Heart left ventricle (tissue), 13 donors: ENCODE measurements at regions not wholly inside any gene's neighbourhood (a gene's known extent, or its start where the extent isn't known, plus 50 kb on each side); places are given as distances from the start of the nearest gene placed in this dataset.

Experiments
- POLR2A ChIP-seq, 2 donors: fragments of 450-650 bp; IDR thresholded peaks; one replicate each; pipeline ENCODE4 v1.6.1; 2017; ENCODE audit warnings: antibody characterized with exemption in 2 of 2, mild to moderate bottlenecking in 2 of 2, moderate library complexity in 2 of 2
- TF ChIP-seq, protein P1 (sequence below), 12 donors: fragments of 200-600 bp; sonication (generic) in 4 of 12; IDR thresholded peaks; one replicate each; pipeline versions ENCODE4 v1.5.0 to v1.8.0; 2018 to 2022; ENCODE audit warnings: antibody characterized with exemption in 12 of 12, mild to moderate bottlenecking in 5 of 12
- donor health status: ischemic (EF 13 %, LVEDD 7.1; RV severe dilation, severe dysfunction).
- donor health status: DM: no; HTN: yes; CAD: no.
- donor health status: DM: no; HTN: no; CAD: no.
- donor health status: ischemic (EF 25% LVEDD 6.9; RV normal size, moderate dysfunction).
- donor health status: ischemic (EF 25% LVEDD 5.7; RV mildly dilated, moderate dysfunction).
- donor health status: ischemic (EF 35%, LVEDD 5.7; RV mildly dilated, moderate dysfunction).
- donor health status: nonischemic (EF 11% LVEDD 7.7; RV severe dilation, severe dysfunction).
- donor health status: DM: yes; HTN: yes; CAD: no.
- donor health status: PGD.
- donor health status: ischemic (EF 29% LVEDD 5.4; RV normal size, mild dysfunction).
- donor health status: nonischemic (EF 23%, LVEDD 6.1; RV moderate dilation, normal function).

DNA sequence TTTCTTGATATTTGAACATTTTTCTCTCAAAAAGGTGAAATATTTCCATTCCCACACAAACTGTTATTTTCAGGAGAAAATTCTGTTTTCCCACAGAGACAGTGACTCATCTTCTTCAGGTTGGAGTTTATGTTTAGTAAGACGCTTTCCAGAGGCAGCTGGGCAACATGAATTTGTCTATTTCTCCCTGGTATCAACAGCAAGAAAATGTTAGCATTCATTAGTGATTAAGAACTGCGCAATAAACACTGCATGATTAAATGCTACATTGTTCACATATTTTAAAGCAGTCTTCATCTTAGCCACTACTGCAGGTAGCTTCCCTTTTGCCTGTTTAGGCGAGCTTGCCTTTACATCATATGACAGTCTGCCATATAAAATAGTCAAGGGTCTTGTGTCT is 295.7 kb downstream of the C6orf118 start:
- TF ChIP-seq, protein P1, sequence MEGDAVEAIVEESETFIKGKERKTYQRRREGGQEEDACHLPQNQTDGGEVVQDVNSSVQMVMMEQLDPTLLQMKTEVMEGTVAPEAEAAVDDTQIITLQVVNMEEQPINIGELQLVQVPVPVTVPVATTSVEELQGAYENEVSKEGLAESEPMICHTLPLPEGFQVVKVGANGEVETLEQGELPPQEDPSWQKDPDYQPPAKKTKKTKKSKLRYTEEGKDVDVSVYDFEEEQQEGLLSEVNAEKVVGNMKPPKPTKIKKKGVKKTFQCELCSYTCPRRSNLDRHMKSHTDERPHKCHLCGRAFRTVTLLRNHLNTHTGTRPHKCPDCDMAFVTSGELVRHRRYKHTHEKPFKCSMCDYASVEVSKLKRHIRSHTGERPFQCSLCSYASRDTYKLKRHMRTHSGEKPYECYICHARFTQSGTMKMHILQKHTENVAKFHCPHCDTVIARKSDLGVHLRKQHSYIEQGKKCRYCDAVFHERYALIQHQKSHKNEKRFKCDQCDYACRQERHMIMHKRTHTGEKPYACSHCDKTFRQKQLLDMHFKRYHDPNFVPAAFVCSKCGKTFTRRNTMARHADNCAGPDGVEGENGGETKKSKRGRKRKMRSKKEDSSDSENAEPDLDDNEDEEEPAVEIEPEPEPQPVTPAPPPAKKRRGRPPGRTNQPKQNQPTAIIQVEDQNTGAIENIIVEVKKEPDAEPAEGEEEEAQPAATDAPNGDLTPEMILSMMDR (IDR thresholded peaks at IDR 0.05), result no peak
- TF ChIP-seq POLR2A (IDR thresholded peaks at IDR 0.05), result no peak
